Activated naive CD4-positive, alpha-beta T cell treated with anti-CD3 and anti-CD28 coated beads, Interleukin-2, amount 50 U/mL, for 16 hours (primary cell): ENCODE measurements at regions not wholly inside any gene's neighbourhood (a gene's known extent, or its start where the extent isn't known, plus 50 kb on each side); places are given as distances from the start of the nearest gene placed in this dataset.

ENCODE experiments used
- DNase-seq: peaks from one replicate; pipeline ENCODE4 v3.0.0-alpha.2; 2020

DNA sequence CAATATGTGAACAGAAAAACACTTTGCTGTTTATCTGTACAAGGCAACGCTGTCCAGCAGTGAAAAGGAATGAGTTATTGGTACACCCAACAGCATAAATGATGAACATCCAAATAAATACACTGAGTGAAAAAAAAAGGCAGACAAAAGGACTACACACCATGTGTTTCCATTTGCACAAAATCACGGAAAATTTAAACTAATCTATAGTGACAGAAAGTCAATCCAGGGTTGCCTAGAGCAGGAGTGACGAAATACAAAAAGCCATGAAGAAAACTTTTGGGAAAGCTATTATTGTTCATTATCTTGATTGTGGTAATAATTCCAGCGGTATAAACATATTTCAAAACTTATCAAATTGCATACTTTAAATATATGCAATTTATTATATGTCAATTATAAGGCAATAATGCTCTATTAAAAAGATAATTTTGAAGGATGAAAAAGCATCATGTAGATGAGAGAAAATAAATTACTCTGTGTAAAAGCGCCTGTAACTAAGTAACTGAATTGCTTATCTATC, 578.0 kb upstream of the TMEM132C start:
- DNase-seq, result no peak

DNA sequence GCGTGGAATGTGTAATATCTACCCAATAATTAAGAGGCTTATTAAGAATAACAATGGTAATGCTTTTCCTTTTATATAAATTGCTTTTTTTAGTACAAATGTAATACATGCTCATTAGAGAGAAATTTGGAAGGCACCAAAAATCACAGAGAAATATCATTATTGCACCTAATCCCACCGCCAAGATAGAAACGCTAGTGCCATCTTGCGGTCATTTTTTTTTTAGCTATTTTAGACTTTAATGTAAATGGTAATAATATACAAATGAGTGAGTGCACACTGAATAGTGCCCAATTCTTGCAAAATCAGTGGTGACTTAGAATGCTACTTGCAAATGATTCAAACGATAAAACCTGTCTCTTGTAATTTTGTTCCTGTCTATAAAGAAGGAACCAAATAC, 576.8 kb upstream of the TMEM132C start:
- no peak for DNase-seq

DNA sequence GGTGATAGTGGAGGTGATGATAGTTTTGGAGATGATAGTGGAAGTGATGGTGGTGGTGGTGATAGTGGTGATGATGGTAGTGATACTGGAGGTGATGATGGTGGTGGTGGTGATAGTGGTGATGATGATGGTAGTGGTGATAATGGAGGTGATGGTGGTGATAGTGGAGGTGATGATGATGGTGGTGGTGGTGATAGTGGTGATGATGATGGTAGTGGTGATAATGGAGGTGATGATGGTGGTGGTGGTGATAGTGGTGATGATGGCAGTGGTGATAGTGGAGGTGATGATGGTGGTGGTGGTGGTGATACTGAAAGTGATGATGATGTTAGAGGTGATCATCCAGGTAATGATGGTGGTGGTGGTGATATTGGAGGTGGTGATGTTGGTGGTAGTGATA, 570.0 kb upstream of the TMEM132C start:
- no peak for DNase-seq

DNA sequence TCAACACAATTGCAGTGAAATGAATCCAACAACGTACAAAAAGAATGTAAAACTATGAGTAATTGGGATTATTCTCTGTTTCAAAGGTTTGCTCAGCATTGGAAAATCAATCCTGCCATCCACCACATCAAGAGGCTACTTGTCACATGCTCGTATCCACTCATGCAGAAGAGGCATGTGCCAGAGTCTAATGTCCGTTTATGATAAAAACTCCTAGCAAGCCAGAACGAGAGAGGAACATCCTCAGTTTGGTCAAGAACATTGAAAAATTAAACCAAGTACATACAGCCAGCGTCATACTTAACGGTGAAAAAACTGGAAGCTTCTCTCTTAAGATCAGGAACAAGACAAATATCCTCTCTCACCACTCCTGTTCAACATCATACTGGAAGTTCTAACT, 563.9 kb upstream of the TMEM132C start:
- no peak for DNase-seq

DNA sequence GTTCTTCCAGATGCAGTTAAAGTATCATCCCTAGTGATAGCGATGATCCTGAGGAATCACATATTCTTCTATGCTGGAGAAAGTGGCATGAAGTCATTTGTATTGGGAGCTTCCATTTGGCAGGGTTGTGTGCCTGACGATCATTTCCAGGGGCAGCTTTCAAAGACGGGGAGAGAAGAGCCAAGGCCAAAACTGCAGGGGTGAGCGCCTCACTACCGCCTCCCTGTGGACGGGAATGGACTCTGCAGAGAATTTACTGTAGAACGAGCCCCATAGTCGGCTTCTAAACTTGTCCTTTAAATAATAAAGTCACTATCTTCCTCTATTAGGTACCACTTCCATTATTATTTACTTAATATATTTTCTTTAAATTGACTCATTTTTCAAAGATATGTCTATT, 555.9 kb upstream of the TMEM132C start:
- no peak for DNase-seq

DNA sequence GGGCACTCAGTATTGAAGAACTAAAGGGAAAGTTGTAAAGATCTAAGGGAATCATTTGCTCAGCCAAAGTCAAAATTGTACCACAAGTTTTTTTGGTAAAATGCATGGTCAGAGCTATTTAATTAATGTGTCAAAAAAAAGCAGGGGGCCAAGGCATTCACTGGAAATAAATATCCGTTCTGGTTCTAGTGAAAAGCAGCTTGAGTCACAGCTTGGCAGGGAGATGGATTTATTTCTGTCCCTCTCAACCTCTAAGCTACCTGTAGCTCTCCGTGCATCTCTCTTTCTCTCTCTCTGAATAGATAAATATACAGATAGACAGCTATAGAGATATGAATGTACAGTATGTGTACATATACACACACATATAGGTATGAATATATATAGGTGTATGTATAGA, 554.4 kb upstream of the TMEM132C start:
- no peak for DNase-seq

DNA sequence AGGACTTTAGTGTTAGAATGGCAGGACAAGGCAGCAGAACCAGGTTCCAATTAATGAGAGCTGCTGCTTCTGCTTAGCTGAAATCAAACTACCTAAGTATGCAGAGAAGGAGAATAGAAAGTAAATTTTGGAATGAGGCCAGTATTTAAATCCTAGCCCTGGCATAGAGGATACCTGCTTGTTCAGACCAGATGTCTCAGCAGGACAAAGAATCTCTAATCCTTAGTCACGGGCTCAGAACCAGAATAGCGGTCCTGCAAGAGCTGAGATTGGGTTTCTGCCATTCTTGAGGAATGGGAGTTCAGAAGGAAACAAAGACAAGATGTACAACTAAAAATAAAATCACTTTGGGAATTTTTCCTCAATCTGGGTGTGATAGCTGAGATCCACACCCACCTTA, 550.8 kb upstream of the TMEM132C start:
- DNase-seq, result no peak

DNA sequence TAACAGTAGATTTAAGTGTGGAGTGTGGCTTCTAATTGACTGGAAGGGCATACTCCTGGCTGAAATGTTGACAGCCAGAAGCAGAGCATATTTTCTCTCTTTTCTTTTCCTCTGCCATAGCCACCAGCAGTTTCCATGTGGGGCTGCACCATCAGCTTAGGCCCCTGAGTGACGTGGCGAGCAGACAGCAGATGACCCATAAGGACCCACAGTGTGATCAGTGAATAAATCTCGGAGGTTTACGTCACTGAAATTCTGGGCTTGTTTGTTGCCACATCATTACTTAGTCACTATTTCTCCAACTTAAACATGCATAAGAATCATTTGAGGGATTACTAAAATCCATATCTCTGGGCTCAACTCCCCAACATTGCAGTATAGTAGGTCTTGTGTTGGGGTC, 549.7 kb upstream of the TMEM132C start:
- DNase-seq, result no peak

DNA sequence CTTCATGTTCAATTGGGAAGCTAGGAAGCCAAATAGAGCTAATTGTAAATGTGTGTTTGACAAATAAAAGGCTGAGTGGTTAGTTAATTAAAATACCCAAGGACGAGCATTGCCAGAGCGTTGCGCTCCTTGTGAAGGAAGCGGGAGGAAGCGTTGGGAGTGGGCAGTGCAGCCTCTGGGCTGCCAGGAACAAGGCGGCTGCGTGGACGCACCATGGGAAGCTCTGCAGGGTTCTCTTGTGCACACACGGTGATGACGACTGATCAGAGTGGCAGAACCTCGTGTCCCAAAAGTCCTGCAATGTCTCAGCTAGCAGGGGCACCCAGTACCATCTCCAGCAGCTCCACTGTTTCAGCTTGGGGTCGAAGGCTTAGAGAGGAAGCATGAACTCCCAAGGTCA, 546.6 kb upstream of the TMEM132C start:
- no peak for DNase-seq

DNA sequence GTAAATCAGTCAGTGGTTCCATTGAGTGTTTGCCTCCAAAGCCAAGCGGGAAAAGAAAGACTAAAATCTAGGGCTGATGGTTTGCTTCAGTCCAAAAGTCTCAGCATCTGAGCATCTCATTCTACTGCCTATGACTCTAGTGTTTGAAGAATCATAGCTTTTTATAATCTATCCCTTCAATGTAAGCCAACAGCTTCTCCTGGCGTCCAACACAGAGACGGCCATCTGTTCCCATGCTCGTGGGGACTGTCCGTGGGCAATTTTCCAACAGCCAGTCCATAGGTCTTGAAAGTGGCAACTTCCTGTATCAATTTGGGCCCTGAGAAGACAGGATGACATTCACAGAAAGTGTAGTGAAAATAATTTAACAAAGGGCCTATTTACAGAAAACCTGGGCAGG, 544.4 kb upstream of the TMEM132C start:
- no peak for DNase-seq

DNA sequence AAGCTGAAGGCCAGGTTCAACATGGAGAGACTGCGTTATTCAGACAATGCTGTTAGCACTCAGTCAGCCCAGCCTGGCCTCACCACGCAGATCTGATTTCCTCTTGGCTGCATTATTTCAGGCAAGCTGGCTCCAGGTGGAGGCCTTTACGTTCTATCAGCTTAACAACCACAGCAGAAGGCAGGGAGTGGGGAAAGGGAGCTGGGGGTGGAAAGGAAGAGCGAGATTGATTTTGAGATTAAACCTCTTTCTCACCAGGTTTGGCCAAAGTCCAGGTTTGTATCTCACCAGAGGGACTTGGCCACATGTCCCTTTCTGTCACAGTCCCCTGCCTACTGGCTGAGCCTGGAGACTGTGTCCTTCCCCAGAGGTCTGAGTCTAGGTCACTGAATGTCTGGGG, 543.7 kb upstream of the TMEM132C start:
- no peak for DNase-seq

DNA sequence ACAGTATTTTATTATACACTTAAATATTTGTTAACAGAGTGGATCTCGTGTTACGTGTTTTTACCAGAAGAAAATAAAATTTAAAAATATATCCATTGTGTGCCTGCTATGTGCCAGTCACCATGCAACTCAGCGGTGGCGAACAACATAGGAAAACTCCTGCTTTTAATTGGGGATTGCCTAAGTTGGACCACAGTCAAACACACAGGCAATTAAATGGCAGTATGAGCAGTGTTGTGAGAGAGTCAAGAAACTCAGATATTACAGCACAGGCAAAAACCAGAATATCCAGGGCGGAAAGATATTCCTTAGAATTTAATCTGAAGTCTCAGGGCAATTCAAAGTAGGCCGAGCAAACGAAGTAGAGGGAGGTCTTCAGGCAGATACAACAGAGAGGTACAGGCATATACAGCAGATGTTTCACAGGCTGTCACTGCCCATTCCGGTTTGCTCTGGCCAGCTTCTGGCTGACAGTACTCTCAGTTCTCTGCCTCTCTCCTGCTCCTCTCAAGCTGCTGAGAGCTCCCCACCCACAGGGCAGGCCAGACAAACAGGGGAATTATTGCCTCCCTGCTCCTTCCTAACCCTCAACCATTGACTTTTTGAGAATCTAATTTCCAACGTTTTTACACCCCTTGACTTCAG, 540.2 kb upstream of the TMEM132C start:
- DNase-seq, result no peak

DNA sequence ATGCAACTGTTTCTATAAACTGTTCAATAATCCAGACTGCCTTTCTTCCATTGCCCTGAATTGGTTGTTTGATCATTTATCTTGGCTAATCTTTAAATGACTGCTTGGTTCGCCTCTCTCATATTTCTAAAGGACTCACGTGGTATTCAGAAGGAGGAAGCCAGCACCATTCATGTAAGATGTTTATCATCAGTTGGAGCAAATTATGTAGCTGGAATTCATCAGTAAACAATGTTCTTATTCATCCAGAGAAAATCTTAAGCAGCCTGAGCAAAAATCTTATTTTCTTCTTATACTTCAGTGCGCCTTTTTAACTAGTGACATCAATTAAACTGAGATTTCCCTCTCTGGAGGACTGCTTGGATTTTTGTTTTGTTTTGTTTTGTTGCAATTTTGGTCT, 538.7 kb upstream of the TMEM132C start:
- DNase-seq, result no peak

DNA sequence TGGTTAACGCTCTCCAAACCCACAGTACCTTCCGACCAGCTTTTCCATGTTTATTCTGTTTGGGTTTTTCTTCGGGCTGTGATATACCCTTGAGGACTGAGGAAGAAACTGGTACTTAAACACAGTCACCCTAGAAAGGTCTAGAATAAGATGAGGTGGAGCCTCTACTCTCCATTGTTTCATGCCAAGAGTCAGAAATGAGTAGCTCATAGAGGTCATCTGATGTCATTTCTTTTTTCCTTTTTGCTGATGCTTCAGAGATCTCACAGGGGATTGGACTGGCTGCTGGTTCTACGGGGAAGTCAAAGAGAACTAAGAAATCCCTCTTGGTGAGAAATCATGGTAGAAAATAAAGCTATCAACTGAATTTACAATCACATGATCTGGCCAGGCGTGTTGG, 538.2 kb upstream of the TMEM132C start:
- DNase-seq, result no peak

DNA sequence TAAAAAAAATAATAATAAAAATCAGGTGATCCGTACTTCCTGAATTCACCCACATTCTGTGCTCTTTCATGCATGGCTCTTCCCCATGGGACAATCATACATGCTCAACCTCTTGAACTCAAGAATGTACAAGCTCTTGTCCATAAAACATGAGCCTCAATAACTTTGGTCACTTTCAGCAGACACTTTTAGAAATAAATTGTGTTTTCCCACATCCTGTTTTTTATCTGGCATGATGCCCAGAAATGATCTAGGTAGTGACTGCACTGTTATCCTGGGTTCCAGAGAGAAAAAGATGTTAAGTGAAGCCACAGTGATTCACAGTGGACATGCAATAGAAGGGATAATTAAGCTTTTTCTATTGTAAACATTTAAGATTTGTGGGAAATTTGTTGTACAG, 537.6 kb upstream of the TMEM132C start:
- no peak for DNase-seq

DNA sequence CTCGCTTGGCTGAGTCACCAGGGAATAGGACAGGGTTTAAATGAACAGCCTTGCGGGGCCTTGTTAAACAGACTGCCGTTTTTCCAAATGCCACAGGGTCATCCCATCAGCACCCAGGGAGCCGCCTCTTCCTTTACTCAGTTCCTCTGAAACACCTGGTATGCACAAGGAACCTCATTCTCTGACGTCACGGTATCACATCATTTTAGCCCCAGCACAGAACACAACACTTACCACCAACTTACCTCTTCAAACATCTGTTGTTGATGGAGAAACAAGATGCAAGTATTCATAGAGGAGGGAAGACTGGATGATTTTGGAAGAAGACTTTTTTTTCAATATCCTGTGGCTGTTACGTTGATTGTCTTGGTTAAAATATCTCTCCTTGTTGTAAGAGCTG, 535.3 kb upstream of the TMEM132C start:
- DNase-seq, result no peak

DNA sequence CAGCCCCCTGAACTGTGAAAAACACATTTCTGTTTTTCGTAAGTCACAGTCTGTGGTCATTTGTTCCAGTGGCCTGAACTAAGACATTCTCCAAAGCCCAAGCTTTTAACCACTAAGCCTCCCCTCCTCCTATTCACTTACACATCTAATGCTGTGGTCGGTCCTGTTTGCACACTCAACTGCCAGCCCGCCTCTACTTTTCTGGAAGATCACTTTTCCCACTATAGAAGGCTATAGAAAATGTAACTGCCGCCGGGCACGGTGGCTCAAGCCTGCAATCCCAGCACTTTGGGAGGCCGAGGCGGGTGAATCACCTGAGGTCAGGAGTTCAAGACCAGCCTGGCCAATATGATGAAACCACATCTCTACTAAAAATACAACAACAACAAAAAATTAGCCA, 524.7 kb upstream of the TMEM132C start:
- no peak for DNase-seq

DNA sequence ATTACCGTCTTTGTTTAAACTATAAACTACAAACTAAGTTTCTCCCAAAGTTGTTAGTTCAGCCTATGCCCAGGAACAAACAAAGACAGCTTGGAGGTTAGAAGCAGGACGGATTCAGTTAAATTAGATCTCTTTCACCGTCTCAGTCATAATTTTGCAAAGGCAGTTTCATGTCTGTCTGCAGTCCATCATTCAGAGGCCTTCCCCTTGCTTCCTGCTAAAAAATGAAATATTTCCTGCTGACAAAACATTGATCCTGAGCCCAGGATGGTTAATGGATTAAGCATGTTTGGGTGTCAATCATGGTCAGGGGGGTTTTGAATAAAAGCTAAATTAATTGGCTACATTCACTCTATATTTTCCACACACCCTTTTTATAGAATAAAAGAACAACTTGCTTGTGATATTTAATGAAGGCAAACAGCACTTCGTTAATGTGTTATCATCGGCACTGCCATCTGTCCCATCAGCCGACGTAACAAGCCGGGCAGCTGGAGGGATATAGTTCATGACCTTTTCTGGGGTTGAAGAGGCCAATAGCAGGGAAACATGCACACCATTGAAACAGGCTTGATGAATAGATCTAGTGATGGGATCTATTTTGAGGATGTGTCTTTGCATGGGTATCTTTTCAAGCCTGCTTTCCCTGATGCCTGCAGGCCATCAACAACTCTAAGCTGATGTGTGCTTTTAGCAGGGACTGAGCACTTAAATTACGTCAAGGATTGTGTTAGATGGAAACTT, 521.3 kb upstream of the TMEM132C start:
- no peak for DNase-seq

DNA sequence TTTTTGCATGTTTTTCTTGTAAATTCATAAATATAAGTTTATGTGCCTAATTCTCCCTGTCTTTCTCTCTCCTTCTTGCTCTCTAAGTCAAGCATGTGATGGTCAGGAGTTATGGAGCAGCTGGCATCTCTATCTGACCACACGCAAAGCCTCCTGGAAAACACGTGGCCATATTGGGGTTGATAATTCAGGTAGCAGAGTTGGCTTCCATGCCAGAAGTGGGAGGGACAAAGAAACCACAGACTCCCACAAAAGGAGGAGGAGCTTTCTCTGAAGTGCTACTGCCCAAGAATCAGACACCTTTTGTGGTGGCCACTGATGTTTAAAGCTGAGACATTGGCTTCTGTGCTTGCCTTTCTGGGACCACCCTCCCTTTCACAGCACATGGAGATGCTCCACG, 517.6 kb upstream of the TMEM132C start:
- no peak for DNase-seq

DNA sequence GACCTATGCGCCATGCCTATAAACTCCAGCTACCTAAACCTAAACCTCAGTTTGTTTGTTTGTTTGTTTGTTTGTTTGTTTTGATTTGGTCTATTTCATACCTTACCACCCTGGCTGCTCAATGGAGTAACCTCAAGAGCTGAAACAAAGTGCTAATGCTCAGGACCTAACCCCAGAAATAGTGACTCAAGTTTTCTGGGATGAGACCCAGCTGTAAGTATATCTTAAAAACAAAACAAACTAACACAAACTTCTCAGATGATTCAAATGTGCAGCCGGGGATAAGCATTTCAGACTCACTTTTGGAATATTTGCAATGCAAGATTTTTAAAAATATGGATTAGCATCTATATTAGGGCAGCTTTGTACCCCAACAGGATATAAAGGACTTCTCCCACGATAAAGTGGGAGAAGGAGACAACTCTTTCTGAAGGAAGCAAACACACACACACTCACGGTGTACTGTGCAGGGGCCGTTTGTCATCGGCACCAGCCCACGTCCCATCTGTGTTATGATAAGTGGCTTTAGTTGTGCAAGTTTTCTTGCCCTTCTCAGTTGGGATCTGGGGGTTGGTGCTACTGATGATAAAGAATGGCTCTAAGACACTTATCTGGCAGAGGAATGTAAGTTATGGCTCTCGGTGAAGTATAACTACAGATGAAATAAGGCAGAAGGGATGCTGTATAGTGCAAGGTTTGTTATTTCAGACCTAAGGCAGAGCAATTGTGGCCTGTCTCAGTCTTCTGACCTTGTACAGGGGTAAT, 516.7 kb upstream of the TMEM132C start:
- DNase-seq, result no peak

DNA sequence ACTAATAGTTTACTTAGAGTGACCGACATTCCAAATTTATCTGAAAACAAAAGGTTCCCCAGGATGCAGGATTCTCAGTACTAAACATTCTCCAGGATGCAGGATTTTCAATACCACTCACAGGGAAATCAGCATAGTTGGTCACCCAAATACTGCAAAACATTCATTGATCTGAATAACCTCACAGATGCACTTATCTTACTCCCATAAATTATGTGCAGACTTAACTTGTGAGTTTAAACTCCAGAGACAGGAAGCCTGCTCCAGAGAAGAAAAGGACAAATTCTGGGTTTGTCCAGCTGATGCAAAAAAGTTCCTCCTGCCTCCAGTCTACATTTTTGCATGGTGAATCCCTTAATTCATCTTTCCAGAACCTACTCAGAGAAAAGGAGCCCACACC, 514.2 kb upstream of the TMEM132C start:
- DNase-seq, result no peak

DNA sequence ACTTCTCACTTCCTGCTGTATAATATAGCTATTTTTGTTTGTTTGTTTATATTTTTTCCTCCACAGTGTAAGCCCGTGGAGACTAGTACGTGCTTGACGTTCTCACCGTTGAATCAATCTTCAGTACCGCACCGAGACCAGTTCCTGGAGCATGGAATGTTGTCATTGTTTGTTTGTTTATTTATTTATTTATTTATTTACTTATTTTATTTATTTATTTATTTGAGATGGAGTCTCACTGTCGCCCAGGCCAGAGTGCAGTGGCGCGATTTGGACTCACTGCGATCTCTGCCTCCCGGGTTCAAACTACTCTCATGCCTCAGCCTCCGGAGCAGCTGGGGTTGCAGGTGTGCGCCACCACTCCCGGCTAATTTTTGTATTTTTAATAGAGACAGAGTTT, 506.6 kb upstream of the TMEM132C start:
- DNase-seq, result no peak

DNA sequence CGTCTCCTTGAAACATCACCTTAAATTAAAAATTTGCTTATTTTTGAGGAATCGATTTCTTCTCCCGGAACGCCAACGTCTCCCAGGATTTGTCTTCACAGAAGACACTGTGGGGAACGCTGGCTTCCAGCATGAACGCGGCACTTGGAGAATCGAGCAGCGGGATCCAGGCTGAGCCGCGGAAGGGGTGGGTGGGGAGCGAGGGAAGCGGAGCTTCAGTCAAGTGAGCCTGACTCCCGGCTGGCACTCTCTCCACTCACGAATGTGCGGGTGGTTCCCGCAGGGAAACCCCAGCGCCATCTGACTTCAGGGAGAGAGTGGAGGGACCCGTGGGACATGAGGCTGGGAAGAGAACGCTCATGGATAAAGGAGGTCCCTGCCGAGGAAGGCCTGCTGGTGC, 506.0 kb upstream of the TMEM132C start:
- no peak for DNase-seq

DNA sequence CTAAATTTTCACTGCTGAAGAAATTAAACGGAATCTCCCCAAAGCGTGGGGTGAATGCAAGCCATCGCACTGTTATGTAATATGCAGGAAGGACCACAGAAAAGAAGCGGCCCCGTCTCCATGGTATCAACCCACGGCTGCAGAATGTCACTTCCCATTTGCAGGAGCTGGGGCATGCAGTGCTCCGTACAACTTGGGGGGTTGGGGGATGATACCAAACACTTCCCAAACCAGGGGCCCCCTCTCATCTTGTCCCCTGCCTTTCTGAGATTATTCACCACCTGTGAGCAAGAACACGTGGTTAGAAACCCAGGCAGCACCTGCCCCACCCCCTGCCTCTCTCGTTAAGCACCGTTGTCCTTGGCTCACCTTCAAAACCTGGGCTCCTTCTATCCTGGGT, 505.1 kb upstream of the TMEM132C start:
- DNase-seq, result no peak
